Fibroblast of pulmonary artery (primary cell): ENCODE measurements at regions not wholly inside any gene's neighbourhood (a gene's known extent, or its start where the extent isn't known, plus 50 kb on each side); places are given as distances from the start of the nearest gene placed in this dataset.

Experiments
- DNase-seq: peaks from one replicate; pipeline ENCODE4 v3.0.0-alpha.2; 2010; ENCODE audit warnings: low read depth
- H3K4me3 ChIP-seq: replicated peaks from 2 replicates; pipeline ENCODE4 v1.5.1; 2011; ENCODE audit warnings: low read depth, mild to moderate bottlenecking, control low read depth, low read length, moderate library complexity
- CTCF ChIP-seq: IDR thresholded peaks from 2 replicates; pipeline ENCODE4 v1.5.1; 2011; ENCODE audit warnings: mild to moderate bottlenecking, control low read depth, low read length, inconsistent platforms; ENCODE audit errors: missing control alignments

GRCh38 chr18:56062931-56063330, 474.9 kb upstream of the TCF4 start:
- no peak for TF ChIP-seq CTCF
- no peak for DNase-seq
- no peak overlapping the region for H3K4me3 ChIP-seq

- no peak for DNase-seq
- TF ChIP-seq CTCF = no peak
- no peak overlapping the region for H3K4me3 ChIP-seq
Measured at GRCh38 chr18:56060967-56061541, 473.1 kb upstream of the TCF4 start.

DNA sequence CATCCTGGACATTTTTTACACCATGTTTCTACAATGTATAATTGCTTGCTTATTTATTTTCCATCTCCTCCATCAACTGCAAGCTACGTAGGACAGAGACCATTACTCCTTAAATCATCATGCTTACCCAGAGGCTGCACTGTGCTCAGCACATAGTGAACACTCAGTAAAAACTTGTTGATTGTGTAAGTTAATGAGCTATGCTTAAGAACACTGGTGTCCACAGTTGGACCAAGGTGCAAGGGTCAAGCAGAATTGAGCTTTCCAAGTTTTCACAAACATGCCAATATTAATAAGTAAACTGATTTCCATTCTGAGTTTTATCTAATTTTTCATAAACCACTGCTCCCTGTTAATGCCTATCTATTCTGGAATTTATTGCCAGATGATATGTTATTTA, 464.2 kb upstream of the TCF4 start:
- no peak overlapping the region for H3K4me3 ChIP-seq
- TF ChIP-seq CTCF = no peak
- DNase-seq = no peak

DNA sequence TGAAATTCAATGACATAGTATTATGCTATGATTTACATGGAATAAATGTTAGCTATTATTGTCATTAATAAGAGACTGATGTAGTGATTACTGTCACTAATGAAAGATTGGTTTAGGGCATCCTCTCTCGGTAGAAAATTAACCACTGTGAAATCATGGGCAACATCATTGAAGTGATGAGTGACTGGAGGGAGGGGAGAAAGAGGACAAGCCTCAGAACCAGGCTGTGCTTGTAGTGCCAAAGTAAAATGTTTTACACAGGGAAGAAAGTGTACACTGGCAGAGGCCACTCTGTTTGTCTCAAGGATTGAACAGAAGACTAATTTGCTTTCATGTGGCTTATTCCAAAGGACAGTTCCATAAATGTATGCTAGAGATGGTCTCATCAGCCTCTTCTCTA, 456.2 kb upstream of the TCF4 start:
- no peak overlapping the region for H3K4me3 ChIP-seq
- no peak for DNase-seq
- TF ChIP-seq CTCF = no peak

DNA sequence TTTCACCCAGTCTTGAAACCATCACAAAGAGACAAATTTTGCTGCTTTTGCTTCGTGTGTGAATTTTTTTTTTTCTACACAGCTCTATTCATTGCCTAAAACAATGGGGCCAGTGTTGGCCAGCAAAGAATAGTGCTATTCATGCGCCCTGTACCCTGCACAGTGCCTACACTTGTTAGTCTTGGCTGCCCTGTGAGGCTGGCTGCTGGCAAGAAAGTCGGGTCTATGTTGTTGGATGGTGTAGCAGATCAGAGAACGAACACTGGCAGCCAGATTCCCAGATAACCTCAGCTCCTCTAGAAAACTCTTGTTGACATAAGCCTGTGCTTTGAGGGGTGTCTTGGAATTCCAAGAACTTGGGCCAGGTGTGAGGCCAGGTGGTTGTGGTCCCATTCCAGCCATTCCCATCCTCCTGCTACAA, 455.7 kb upstream of the TCF4 start:
- no peak overlapping the region for H3K4me3 ChIP-seq
- no peak for TF ChIP-seq CTCF
- DNase-seq = no peak

GRCh38 chr18:56042915-56043536, 455.0 kb upstream of the TCF4 start:
- no peak for TF ChIP-seq CTCF
- H3K4me3 ChIP-seq = no peak overlapping the region
- no peak for DNase-seq
